B cell (primary cell): ENCODE measurements at regions not wholly inside any gene's neighbourhood (a gene's known extent, or its start where the extent isn't known, plus 50 kb on each side); places are given as distances from the start of the nearest gene placed in this dataset.

Experiments
- EZH2 ChIP-seq: IDR thresholded peaks from 2 replicates; pipeline ENCODE4 v1.6.1; 2012; ENCODE audit warnings: borderline replicate concordance, low read depth, mild to moderate bottlenecking, moderate library complexity, low read length; ENCODE audit not compliant: insufficient read depth, poor library complexity, severe bottlenecking
- TF ChIP-seq, protein P1 (sequence below): fragments of 200-600 bp; IDR thresholded peaks from one replicate; pipeline ENCODE4 v1.8.0; 2022; ENCODE audit warnings: antibody characterized with exemption, mild to moderate bottlenecking

DNA sequence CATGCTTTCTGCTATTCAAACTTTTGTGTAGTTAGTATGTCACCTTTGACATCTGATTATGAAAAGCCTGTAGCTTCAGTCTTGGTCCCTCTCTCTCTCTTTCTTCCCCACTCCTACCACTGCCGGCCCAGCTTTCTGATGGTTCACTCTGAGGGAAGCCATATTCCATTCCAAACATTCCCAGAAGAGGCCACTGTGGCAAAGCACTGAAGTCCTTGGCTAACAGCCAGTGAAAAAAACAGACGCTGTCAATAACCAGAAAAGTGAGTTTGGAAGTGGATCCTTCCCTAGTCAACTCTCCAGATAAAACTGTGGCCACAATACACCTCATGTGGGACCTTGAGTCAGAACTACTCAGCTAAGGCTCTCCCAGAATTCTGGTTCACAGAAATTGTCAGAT, 950.7 kb upstream of the PHF14 start:
- TF ChIP-seq, protein P1, sequence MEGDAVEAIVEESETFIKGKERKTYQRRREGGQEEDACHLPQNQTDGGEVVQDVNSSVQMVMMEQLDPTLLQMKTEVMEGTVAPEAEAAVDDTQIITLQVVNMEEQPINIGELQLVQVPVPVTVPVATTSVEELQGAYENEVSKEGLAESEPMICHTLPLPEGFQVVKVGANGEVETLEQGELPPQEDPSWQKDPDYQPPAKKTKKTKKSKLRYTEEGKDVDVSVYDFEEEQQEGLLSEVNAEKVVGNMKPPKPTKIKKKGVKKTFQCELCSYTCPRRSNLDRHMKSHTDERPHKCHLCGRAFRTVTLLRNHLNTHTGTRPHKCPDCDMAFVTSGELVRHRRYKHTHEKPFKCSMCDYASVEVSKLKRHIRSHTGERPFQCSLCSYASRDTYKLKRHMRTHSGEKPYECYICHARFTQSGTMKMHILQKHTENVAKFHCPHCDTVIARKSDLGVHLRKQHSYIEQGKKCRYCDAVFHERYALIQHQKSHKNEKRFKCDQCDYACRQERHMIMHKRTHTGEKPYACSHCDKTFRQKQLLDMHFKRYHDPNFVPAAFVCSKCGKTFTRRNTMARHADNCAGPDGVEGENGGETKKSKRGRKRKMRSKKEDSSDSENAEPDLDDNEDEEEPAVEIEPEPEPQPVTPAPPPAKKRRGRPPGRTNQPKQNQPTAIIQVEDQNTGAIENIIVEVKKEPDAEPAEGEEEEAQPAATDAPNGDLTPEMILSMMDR, result no peak
- TF ChIP-seq EZH2, result no peak
